SK-N-SH treated with all-trans-retinoic acid at 6 μM for 48 hours (cell line): ENCODE measurements at regions not wholly inside any gene's neighbourhood (a gene's known extent, or its start where the extent isn't known, plus 50 kb on each side); places are given as distances from the start of the nearest gene placed in this dataset.

ENCODE experiments used
- BACH2 ChIP-seq: fragments of 250-450 bp; sonication (Bioruptor Pico); IDR thresholded peaks from 2 replicates; pipeline ENCODE4 v1.9.0; 2021; ENCODE audit warnings: mild to moderate bottlenecking, borderline replicate concordance
- ESRRG ChIP-seq: fragments of 250-450 bp; sonication (Bioruptor Pico); IDR thresholded peaks from 2 replicates; pipeline ENCODE4 v1.6.1; 2021; ENCODE audit warnings: mild to moderate bottlenecking
- GLIS3 ChIP-seq: fragments of 250-450 bp; sonication (Bioruptor Pico); IDR thresholded peaks from 2 replicates; pipeline ENCODE4 v1.5.0; 2020; ENCODE audit warnings: mild to moderate bottlenecking, moderate library complexity
- ISL1 ChIP-seq: fragments of 250-450 bp; sonication (Bioruptor Pico); IDR thresholded peaks from 2 replicates; pipeline ENCODE4 v2.1.2; 2022; ENCODE audit warnings: mild to moderate bottlenecking, moderate library complexity
- OSR1 ChIP-seq: fragments of 250-450 bp; sonication (Bioruptor Pico); IDR thresholded peaks from 2 replicates; pipeline ENCODE4 v1.8.0; 2022; ENCODE audit warnings: moderate library complexity, mild to moderate bottlenecking, inconsistent platforms
- RARB ChIP-seq: fragments of 250-450 bp; sonication (Bioruptor Pico); IDR thresholded peaks from 2 replicates; pipeline ENCODE4 v1.8.0; 2021; ENCODE audit warnings: mild to moderate bottlenecking, moderate library complexity
- TCF4 ChIP-seq: fragments of 250-450 bp; sonication (Bioruptor Pico); IDR thresholded peaks from 2 replicates; pipeline ENCODE4 v1.8.0; 2021; ENCODE audit warnings: mild to moderate bottlenecking, moderate library complexity, borderline replicate concordance
- TOX ChIP-seq: fragments of 250-450 bp; sonication (Bioruptor Pico); IDR thresholded peaks from 2 replicates; pipeline ENCODE4 v1.8.0; 2021; ENCODE audit warnings: mild to moderate bottlenecking, moderate library complexity, borderline replicate concordance
- ZC3H10 ChIP-seq: fragments of 250-450 bp; sonication (Bioruptor Pico); IDR thresholded peaks from 2 replicates; pipeline ENCODE4 v1.5.1; 2021; ENCODE audit warnings: mild to moderate bottlenecking, moderate library complexity
- ZFP3 ChIP-seq: fragments of 250-450 bp; sonication (Bioruptor Pico); IDR thresholded peaks from 2 replicates; pipeline ENCODE4 v1.5.0; 2020; ENCODE audit warnings: mild to moderate bottlenecking, moderate library complexity
- ZFP30 ChIP-seq: fragments of 450-650 bp; formaldehyde crosslinking; IDR thresholded peaks from 2 replicates; pipeline ENCODE4 v1.5.0; 2022; ENCODE audit warnings: mild to moderate bottlenecking, moderate library complexity
- ZNF565 ChIP-seq: fragments of 450-650 bp; formaldehyde crosslinking; conservative IDR thresholded peaks from 2 replicates; pipeline ENCODE4 v1.5.0; 2020; ENCODE audit warnings: low read depth, mild to moderate bottlenecking, moderate library complexity
- ZNF70 ChIP-seq: fragments of 450-650 bp; formaldehyde crosslinking; IDR thresholded peaks from 2 replicates; pipeline ENCODE4 v1.5.0; 2020; ENCODE audit warnings: mild to moderate bottlenecking, moderate library complexity
- TF ChIP-seq, protein P1 (sequence below): fragments of 250-450 bp; sonication (Bioruptor Pico); IDR thresholded peaks from 2 replicates; pipeline ENCODE4 v1.8.0; 2020; ENCODE audit warnings: mild to moderate bottlenecking, moderate library complexity, borderline replicate concordance

DNA sequence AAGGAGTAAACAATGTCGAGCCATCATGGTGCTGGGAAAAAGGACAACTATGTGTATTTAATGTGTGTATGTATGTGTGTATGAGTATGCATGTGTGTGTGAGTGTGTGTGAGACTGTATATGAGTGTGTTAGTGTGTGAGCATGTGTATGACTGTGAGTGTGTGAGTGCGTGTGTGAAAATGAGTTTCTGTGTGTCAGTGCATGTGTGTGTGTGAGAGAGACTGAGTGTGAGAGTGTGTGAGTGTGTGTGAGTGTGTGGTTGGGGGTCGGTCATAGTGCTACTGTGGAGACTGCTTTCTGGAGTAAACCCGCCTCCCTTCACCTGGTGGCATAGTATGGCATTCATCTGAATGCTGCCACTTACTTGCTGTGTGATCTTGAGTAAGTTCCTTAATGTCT, 567.4 kb downstream of the FGF9 start:
- TF ChIP-seq RARB (CRISPR knock-in tag) (no peak), ZFP30 (CRISPR knock-in tag) (no peak), BACH2 (CRISPR knock-in tag) (no peak), ZC3H10 (no peak), ZNF70 (CRISPR knock-in tag) (no peak), TCF4 (no peak), ZFP3 (CRISPR knock-in tag) (no peak), ISL1 (no peak), OSR1 (CRISPR knock-in tag) (no peak), ZNF565 (CRISPR knock-in tag) (no peak), TOX (no peak), ESRRG (CRISPR knock-in tag) (no peak), GLIS3 (CRISPR knock-in tag) (no peak)
- TF ChIP-seq, protein P1, sequence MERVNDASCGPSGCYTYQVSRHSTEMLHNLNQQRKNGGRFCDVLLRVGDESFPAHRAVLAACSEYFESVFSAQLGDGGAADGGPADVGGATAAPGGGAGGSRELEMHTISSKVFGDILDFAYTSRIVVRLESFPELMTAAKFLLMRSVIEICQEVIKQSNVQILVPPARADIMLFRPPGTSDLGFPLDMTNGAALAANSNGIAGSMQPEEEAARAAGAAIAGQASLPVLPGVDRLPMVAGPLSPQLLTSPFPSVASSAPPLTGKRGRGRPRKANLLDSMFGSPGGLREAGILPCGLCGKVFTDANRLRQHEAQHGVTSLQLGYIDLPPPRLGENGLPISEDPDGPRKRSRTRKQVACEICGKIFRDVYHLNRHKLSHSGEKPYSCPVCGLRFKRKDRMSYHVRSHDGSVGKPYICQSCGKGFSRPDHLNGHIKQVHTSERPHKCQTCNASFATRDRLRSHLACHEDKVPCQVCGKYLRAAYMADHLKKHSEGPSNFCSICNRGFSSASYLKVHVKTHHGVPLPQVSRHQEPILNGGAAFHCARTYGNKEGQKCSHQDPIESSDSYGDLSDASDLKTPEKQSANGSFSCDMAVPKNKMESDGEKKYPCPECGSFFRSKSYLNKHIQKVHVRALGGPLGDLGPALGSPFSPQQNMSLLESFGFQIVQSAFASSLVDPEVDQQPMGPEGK (CRISPR knock-in tag), result no peak
